ENCODE measurements at regions not wholly inside any gene's neighbourhood (a gene's known extent, or its start where the extent isn't known, plus 50 kb on each side); places are given as distances from the start of the nearest gene placed in this dataset.

- DNase-seq (ENCODE audit: low spot score): no peak
Observed at GRCh38 chr17:77771587-77771986, 186.9 kb upstream of the TNRC6C start.

DNA sequence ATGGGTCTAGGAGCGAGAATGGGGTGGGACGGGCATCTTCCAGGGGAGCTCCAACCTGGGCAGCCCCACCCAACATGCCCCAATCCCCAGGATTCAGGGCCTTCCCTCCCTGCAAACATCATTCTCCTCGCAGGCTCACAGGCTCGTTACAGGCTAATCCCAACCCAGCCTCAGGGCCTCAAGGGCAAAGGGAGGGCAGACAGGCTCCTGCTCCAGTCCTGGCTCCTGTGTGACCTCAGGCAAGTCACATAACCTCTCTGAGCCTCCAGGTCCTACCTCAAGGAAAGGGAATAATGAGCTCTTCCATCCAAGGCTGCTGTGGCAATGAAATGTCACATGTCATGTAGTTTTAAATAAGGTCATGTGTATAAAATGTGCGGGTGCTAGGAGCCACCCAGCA lies 186.5 kb upstream of the TNRC6C start:
- DNase-seq (ENCODE audit: low spot score): no peak

- DNase-seq (ENCODE audit: low spot score): peak; percentile 67
Observed at GRCh38 chr17:77772461-77772897, 186.0 kb upstream of the TNRC6C start.

GRCh38 chr17:77772899-77773358 lies 185.6 kb upstream of the TNRC6C start:
- DNase-seq (ENCODE audit: low spot score): no peak

GRCh38 chr17:77774182-77774581 lies 184.3 kb upstream of the TNRC6C start:
- DNase-seq (ENCODE audit: low spot score): no peak

- no peak for DNase-seq (ENCODE audit: low spot score)
Observed at GRCh38 chr17:77778636-77779489, 179.6 kb upstream of the TNRC6C start.

- DNase-seq (ENCODE audit: low spot score): no peak
Observed at GRCh38 chr17:77779711-77780539, 178.6 kb upstream of the TNRC6C start.

- DNase-seq (ENCODE audit: low spot score): no peak
Observed at GRCh38 chr17:77781536-77781935, 177.0 kb upstream of the TNRC6C start.

- DNase-seq (ENCODE audit: low spot score): no peak
Observed at GRCh38 chr17:77782201-77782600, 176.3 kb upstream of the TNRC6C start.

DNA sequence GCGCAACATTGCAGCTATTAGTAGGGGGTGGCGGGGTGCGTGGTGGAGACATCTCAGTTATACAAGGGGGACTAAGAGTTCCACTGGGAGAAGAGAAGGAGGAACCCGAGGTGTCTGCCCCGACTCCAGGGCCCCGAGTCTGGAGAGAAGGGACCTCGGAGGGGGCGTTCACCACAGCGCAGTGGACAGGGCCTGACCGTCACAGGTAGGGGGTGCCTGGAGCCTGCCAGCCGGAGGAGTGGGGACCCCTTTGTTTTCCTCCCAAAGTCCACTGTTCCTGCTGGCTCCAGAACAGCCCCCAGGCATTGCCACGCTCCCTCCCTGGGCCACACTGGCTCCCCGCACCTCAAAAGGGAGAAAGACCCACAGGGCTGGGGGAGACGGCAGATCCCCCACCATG lies 175.9 kb upstream of the TNRC6C start:
- DNase-seq (ENCODE audit: low spot score): no peak

DNA sequence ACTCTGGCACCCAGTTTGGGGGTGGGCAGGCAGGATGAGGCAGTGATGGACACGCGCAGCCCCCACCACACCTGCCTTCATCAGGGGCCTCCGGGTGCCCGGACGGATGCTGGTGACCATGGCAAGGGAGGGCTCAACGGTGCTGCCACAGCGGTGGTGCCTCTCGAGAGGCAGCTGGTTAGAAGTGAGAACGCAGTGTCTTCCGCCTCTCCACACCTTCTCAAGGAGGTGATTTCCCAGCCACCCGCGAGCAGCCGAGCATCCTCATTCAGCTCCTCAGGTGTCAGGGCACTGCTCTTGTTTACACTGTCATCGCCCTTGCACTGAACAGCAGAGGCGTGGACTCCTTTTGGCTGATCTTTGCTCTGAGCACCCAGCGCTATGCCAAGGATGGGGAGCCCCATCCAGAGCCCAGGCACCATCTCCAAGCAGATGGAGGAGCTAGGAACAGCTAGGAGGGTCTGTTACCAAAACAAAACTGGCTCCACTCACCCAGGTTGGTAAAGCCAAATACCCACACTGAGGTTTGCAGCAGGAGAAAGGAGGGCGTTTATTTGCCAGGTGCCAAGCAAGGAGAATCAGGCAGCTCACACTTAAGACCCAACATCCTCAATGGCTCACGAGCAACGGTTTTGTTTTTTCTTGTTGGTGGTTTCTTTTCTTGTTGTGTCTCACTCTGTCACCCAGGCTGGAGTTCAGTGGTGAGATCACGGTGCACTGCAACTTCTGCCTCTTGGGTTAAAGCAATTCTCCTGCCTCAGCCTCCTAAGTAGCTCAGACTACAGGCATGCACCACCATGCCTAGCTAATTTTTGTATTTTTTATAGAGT lies 174.3 kb upstream of the TNRC6C start:
- DNase-seq (ENCODE audit: low spot score): no peak

- DNase-seq (ENCODE audit: low spot score): no peak
Observed at GRCh38 chr17:77785312-77785905, 173.1 kb upstream of the TNRC6C start.

DNA sequence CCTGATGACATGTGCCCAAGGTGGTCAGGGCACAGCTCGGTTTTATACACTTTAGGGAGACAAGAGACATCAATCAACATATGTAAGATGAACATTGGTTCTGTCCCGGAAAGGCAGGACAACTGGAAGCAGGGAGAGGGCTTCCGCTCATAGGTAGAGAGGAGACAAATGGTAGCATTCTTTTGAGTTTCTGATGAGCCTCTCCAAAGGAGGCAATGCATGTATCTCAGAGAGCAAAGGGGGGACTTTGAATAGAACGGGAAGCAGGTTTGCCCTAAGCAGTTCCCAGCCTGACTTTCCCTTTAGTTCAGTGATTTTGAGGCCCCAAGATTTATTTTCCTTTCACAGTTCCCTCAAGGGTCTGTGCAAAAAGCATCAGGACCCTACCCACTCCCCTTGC lies 172.4 kb upstream of the TNRC6C start:
- DNase-seq (ENCODE audit: low spot score): no peak

DNA sequence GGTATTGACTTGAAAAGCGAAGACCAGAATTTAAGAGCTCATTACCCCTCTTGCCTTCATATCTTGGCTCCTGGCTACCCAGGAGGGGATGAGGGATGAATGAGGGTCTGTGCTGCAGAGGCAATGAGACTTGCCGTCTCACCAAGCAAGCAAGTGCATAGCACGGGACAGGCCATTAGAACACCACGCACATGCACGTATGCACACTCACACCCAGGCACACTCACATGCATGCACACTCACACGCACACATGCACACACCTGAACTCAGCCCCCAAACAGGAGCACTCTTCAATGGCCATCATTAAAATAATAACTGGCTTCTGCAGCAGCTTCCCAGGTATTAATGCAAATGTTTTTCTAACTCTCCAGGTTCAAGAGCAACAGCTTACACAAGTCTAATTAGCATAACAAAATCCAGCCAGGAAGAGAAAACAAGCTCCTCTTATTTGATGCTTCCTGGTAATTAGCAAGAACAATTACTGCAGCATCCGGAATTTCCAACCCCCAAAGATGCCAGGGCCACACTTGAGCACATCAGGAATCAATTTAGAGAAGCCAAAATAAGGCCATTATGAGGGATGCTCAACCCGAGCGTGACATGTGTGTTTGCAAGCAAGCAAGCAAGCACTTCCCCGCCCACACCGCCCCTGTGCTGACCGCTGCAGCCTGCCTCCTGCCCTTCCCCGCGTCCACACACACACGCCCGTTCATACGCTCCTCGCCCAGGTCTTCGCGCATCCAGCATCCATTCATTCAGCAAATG lies 171.6 kb upstream of the TNRC6C start:
- no peak for DNase-seq (ENCODE audit: low spot score)

GRCh38 chr17:77790143-77790829 lies 168.2 kb upstream of the TNRC6C start:
- DNase-seq (ENCODE audit: low spot score): no peak

- no peak for DNase-seq (ENCODE audit: low spot score)
Observed at GRCh38 chr17:77792626-77793025, 165.9 kb upstream of the TNRC6C start.

- DNase-seq (ENCODE audit: low spot score): no peak
Observed at GRCh38 chr17:77793146-77793970, 165.1 kb upstream of the TNRC6C start.

DNA sequence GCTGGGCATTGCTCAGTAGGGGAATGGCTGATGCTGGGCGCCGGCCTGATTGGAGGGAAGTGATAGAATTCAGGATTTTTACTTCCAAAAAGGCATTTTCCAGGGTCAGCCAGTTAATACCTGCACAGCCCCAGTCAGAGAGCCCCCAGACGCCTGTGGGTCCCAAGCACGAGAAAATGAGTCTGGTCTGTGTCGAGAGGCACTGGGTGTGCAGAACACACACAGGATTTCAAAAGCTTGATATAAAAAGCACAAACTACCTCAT lies 164.6 kb upstream of the TNRC6C start:
- no peak for DNase-seq (ENCODE audit: low spot score)

DNA sequence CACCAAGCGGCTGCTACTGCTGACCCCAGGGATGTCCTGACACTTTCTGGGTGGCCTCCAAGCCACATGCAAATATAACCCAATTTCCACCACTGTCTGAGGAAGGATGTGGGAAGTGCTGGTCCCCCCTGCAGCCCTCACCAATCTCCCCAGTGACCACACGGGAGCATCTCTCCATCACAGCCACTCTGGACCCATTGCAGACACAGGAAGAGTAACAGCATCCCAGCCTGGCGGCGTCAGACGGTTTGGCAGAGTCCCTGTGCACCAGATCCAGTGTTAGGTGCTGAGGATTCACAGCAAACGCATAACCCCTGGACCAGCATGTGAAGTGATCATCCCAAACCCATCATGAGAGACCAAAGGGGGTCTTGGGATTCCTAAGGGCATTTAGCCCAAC lies 163.7 kb upstream of the TNRC6C start:
- DNase-seq (ENCODE audit: low spot score): no peak

DNA sequence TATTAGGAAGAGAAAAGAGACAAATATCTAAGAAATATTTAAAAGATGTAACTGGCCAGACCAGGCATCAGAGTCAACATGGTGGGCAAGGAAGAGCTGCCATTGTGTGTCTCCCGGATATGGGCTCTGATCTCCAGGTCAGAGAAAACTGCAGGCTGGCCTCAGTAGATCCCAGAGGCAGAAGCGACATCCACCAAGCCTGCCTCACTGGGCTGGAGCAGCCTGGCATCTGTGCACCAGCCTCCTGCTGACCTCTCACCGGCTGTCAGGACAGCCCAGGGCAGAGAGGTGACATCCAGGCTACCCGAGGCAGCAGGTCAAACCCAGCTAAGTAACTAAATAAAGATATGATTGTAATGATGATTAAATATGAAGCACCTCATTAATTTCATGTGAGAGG lies 162.8 kb upstream of the TNRC6C start:
- no peak for DNase-seq (ENCODE audit: low spot score)
